ENCODE measurements at regions not wholly inside any gene's neighbourhood (a gene's known extent, or its start where the extent isn't known, plus 50 kb on each side); places are given as distances from the start of the nearest gene placed in this dataset.

DNA sequence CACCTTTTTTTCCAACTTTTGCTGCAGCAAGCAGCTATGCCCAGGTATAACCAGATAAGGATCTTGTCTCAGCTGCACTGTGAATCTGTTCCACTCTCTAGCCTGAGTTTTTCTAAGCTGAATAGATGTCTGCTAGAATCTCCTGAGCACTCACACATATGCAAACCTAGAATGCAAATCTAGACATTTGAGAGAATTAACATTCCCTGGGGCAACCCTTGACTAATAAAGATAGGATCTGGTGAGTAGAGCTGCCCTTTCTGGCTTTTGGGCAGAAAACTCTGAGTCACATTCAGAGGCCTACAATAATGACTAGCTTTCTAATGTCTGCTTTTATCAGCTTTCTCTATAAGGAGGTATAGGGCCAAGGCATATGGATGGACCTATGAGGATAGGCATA, 61.4 kb upstream of the BARHL2 start:
- no peak for DNase-seq

- DNase-seq: no peak
Measured at GRCh38 chr1:90773812-90774211, 56.7 kb upstream of the BARHL2 start.

DNA sequence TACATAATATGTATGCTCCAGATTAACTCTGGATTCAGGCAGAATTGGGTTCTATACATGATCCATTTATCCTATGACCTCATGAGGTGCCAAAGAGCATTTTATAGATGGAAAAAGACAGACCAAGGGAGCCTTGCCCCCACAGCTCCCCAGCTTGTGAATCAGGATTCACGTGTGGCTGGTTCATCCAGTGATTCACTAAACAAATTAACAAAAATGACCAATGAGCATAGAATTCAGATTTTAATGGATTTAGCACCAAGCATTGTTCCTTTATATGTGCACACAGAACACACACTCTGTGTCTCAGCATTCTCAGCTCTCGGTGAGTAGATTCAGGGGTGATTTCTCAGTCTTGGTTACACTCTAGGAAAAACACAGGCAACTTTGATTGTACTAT, 51.7 kb upstream of the BARHL2 start:
- no peak for DNase-seq

DNA sequence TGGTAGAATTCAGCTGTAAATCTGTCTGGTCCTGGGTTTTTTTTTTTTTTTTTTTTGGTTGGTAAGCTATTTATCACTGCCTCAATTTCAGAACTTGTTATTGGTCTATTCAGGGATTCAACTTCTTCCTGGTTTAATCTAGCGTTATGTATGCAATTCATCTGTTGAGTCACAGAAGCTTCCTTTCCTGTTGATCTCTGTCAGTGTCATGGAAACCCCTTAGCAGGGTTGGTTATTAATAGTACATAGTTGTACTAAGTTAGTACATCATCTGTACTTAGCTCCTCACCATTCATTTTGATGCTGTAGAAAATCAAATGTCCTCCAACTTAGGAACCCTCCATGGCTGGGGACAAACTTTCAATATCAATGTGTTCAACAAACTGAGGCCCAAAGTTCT, 51.0 kb upstream of the BARHL2 start:
- DNase-seq: no peak
